Stomach (tissue), 8 donors: ENCODE measurements at regions not wholly inside any gene's neighbourhood (a gene's known extent, or its start where the extent isn't known, plus 50 kb on each side); places are given as distances from the start of the nearest gene placed in this dataset.

Experiments
- DNase-seq, 2 donors: peaks; one replicate each; pipeline versions ENCODE4 v3.0.0 to v3.0.0-alpha.2; 2013 to 2019
- H3K27ac ChIP-seq, 5 donors: fragments of 200-600 bp in 4 of 5; sonication (generic) in 4 of 5; one replicate each; pipeline ENCODE4 v1.5.1; 2013 to 2019; ENCODE audit warnings: mild to moderate bottlenecking in 1 of 5, moderate library complexity in 1 of 5
- H3K27me3 ChIP-seq, 3 donors: fragments of 200-600 bp; sonication (generic); one replicate each; pipeline ENCODE4 v1.5.1; 2017 to 2019; ENCODE audit warnings: mixed run types in 1 of 3
- H3K36me3 ChIP-seq, 4 donors: fragments of 200-600 bp; sonication (generic); 1 replicate in 3 of 4; 2 replicates in 1 of 4; pipeline ENCODE4 v1.5.1; 2016 to 2019
- H3K4me1 ChIP-seq, 4 donors: fragments of 200-600 bp; sonication (generic); one replicate each; pipeline ENCODE4 v1.5.1; 2016 to 2019
- H3K4me3 ChIP-seq, 4 donors: fragments of 200-600 bp; sonication (generic) in 3 of 4; one replicate each; pipeline ENCODE4 v1.5.1; 2016 to 2019; ENCODE audit warnings: mild to moderate bottlenecking in 1 of 4
- H3K9me3 ChIP-seq, 4 donors: fragments of 200-600 bp; sonication (generic); one replicate each; pipeline ENCODE4 v1.5.1; 2016 to 2019
- EP300 ChIP-seq: sonication (generic); formaldehyde crosslinking; IDR thresholded peaks from one replicate; pipeline ENCODE4 v1.6.1; 2017; ENCODE audit warnings: antibody characterized with exemption
- POLR2A ChIP-seq, 4 donors: fragments of 450-650 bp; IDR thresholded peaks; one replicate each; pipeline ENCODE4 v1.6.1; 2016; ENCODE audit warnings: antibody characterized with exemption in 4 of 4, control low read depth in 2 of 4, mild to moderate bottlenecking in 1 of 4, moderate library complexity in 1 of 4
- POLR2AphosphoS5 ChIP-seq, 3 donors: sonication (generic); formaldehyde crosslinking; IDR thresholded peaks; one replicate each; pipeline ENCODE4 v1.6.1; 2016; ENCODE audit warnings: antibody characterized with exemption in 3 of 3
- WGBS, 5 donors: extraction: QIAGEN DNeasy Blood & Tissue Kit in 3 of 5; methylation state at CpG; one replicate each; pipeline versions ENCODE4 v1.1.5 to v1.1.7; 2013 to 2018; 5-methylcytosine and 5-hydroxymethylcytosine counted together
- intact Hi-C: fragments of 100-400 bp; cut with DNase I; formaldehyde crosslinking; loops from one replicate; pipeline ENCODE4 v1.15.1; 2023; ENCODE audit warnings: low total_unique reads
- TF ChIP-seq, protein P1 (sequence below), 7 experiments: fragments of 450-650 bp in 4 of 7; fragments of 200-600 bp in 3 of 7; sonication (generic) in 3 of 7; IDR thresholded peaks; one replicate each; pipeline ENCODE4 v1.5.1; 2016 to 2019; ENCODE audit warnings: antibody characterized with exemption in 7 of 7, control low read depth in 2 of 7, mild to moderate bottlenecking in 1 of 7
- donor health status: healthy with polysubstance abuse.
- donor health status: Bipolar disorder and iron deficiency.
- donor health status: healthy.

- intact Hi-C loops = no loop called here
- Histone ChIP-seq H3K4me3 (no peak overlapping the region), H3K27me3 (peaks cover 0 to 3% (median 0%) of the 10 kb centered on the region in 3 donors), H3K36me3 (no peaks in the 10 kb centered on the region), H3K4me1 (no peaks in the 10 kb centered on the region), H3K9me3 (peaks cover 0 to 31% (median 24%) of the 10 kb centered on the region in 4 donors), H3K27ac (no peak overlapping the region)
- no peak for DNase-seq
- TF ChIP-seq POLR2A (IDR thresholded peaks at IDR 0.05) (no peak), EP300 (no peak), POLR2AphosphoS5 (IDR thresholded peaks at IDR 0.05) (no peak)
- TF ChIP-seq, protein P1, sequence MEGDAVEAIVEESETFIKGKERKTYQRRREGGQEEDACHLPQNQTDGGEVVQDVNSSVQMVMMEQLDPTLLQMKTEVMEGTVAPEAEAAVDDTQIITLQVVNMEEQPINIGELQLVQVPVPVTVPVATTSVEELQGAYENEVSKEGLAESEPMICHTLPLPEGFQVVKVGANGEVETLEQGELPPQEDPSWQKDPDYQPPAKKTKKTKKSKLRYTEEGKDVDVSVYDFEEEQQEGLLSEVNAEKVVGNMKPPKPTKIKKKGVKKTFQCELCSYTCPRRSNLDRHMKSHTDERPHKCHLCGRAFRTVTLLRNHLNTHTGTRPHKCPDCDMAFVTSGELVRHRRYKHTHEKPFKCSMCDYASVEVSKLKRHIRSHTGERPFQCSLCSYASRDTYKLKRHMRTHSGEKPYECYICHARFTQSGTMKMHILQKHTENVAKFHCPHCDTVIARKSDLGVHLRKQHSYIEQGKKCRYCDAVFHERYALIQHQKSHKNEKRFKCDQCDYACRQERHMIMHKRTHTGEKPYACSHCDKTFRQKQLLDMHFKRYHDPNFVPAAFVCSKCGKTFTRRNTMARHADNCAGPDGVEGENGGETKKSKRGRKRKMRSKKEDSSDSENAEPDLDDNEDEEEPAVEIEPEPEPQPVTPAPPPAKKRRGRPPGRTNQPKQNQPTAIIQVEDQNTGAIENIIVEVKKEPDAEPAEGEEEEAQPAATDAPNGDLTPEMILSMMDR (IDR thresholded peaks at IDR 0.05) = no peak
- 74 to 92% (median 87%) methylated on average over 4 of the region's 4 CpGs for WGBS, 5 donors
Measured at GRCh38 chr16:25488435-25488834, 203.3 kb upstream of the HS3ST4 start.

DNA sequence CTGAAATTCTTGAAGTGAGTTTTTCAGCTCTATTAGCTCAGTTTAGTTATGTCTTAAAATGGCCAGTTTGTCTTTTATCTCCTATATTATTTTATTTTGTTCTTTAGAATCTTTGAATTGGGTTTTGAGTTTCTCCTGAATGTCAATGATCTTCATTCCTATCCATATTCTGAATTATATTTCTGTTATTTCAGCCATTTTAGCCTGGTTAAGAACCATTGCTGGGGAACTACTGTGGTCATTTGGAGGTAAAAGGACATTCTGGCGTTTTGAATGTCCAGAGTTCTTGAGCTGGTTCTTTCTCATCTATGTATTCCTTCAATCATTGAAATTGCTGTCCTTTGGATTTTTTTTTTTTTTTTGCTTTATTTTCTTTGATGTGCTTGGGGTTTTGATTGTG is 203.9 kb upstream of the HS3ST4 start:
- Histone ChIP-seq H3K27me3 (peaks cover 0 to 3% (median 0%) of the 10 kb centered on the region in 3 donors), H3K4me1 (no peaks in the 10 kb centered on the region), H3K36me3 (no peaks in the 10 kb centered on the region), H3K4me3 (no peak overlapping the region), H3K9me3 (peaks cover 0 to 31% (median 24%) of the 10 kb centered on the region in 4 donors), H3K27ac (no peak overlapping the region)
- DNase-seq = no peak
- intact Hi-C loops = no loop called here
- 0 to 74% (median 39%) methylated on average over 1 of the region's 1 CpG for WGBS, 5 donors
- TF ChIP-seq POLR2AphosphoS5 (IDR thresholded peaks at IDR 0.05) (no peak), EP300 (no peak), POLR2A (IDR thresholded peaks at IDR 0.05) (no peak)
- TF ChIP-seq, protein P1 (IDR thresholded peaks at IDR 0.05) = no peak

DNA sequence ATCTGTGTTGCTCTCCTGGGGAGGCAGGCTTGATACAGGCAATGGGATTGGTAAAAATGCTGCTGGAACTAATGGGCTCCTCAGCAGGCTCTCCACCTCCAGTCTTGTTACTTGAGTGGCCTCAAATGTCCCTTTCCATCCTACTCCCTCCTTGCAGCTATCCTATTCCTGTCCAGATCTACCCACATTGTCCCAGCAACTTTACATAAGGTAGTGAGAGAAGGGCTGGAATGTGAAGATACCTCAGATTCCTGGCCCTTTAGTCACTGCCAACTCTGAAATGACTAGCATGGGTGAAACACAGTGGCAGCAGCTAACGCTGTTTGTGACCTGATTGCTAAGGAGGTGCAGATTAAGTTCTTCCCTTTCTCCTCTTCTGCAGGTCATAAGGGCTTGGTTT is 210.1 kb upstream of the HS3ST4 start:
- intact Hi-C loops = no loop called here
- TF ChIP-seq EP300 (no peak), POLR2AphosphoS5 (IDR thresholded peaks at IDR 0.05) (no peak), POLR2A (IDR thresholded peaks at IDR 0.05) (no peak)
- TF ChIP-seq, protein P1 (IDR thresholded peaks at IDR 0.05) = no peak
- Histone ChIP-seq H3K4me3 (no peak overlapping the region), H3K27me3 (no peaks in the 10 kb centered on the region), H3K27ac (no peak overlapping the region), H3K4me1 (no peaks in the 10 kb centered on the region), H3K9me3 (peaks cover 0 to 5% (median 2%) of the 10 kb centered on the region in 4 donors), H3K36me3 (no peaks in the 10 kb centered on the region)
- no peak for DNase-seq
- 32 to 62% (median 47%) methylated on average over 1 of the region's 1 CpG for WGBS, 5 donors

DNA sequence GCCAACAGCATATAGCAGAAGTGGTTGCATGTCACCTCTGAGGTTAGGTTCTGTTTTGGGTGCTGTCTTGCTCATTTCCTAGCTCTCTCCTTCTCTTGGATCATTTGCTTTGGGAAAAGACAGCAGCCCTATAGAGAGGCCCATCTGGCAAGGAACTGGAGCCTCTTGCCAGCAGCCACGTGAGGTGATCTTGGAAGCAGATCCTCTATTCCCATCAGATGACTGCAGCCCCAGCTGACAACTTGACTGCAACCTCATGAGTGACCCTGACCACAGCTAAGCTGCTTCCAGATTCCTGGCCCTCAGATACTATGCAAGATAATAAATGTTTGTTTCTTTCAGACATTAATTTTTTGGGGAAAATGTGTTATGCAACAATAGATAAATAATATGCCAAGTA is 213.3 kb upstream of the HS3ST4 start:
- intact Hi-C loops = no loop called here
- WGBS, 5 donors = 35 to 76% (median 75%) methylated on average over 1 of the region's 1 CpG
- no peaks in the 10 kb centered on the region for H3K4me1 ChIP-seq

More for the DNA sequence above, 213.3 kb upstream of the HS3ST4 start:
- Histone ChIP-seq H3K4me3 (no peak overlapping the region), H3K9me3 (no peaks in the 10 kb centered on the region), H3K27me3 (no peaks in the 10 kb centered on the region), H3K27ac (no peak overlapping the region), H3K36me3 (no peaks in the 10 kb centered on the region)
- no peak for DNase-seq
- TF ChIP-seq, protein P1 (IDR thresholded peaks at IDR 0.05) = no peak
- TF ChIP-seq POLR2AphosphoS5 (IDR thresholded peaks at IDR 0.05) = no peak
